Umbilical cord (tissue), 1 donor: ENCODE measurements at regions not wholly inside any gene's neighbourhood (a gene's known extent, or its start where the extent isn't known, plus 50 kb on each side); places are given as distances from the start of the nearest gene placed in this dataset.
"Not testable (repeated sequence)": the region's sequence is repeated elsewhere in the genome, so short reads cannot be mapped to it uniquely, and the experiment has no call there.

Source experiments
- DNase-seq: peaks from one replicate; pipeline ENCODE4 v3.0.0-alpha.2; 2015; ENCODE audit warnings: low spot score

DNA sequence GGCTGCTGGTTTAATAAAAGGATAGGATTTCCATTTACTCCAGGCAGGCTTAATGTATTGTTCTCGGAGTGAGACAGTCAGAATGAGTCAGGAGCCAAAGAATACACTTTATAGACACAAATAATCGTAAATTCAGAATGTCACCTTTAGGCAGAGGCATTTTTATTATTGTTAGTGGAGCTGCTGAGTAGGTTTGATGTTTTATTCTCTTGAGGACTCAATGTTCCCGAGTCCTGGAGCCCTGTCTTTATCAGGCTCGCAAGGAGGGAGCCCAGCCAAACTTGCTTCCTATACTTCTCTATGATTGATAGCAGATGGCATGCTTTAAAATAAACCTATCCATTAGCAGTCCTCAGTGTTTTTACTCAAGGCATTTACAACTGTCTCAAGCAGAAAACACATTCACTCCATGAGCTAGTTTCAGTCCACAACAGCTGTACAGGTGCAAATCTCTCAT, 492.3 kb upstream of the ZEB2 start:
- peak; percentile 62 for DNase-seq

DNA sequence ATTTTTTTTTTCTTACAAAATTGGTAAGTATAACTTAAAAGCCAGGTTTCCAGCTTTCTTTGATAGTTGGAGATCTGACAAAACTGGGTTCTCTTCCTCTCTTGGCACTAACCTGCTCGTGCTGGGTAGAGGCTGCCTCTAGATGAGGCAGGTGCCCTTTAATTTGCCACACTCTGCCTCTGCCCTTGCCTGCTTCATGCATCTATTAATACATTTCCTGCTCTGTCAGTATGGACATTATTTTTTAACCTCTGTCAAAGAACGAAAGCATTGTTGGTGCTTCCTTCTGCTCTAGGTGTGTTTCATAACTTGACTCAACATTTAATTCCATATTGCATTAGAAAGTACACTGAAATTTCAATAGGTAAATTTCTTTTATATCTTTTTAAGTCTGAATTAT, 490.7 kb upstream of the ZEB2 start:
- DNase-seq = no peak

DNA sequence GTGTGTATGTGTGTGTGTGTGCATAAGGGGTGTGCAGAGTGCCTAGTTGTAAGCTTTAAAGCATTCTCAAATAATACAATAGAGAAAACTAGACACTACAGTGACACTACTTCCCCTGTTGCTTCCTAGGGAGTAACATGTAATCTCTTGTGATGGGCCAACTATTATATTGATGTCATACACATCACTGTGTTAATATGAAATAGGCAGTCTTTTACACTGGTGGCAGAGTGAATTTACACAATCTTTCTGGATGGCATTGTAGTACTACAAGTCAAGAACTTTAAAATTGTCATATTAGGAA, 488.0 kb upstream of the ZEB2 start:
- no peak for DNase-seq

DNA sequence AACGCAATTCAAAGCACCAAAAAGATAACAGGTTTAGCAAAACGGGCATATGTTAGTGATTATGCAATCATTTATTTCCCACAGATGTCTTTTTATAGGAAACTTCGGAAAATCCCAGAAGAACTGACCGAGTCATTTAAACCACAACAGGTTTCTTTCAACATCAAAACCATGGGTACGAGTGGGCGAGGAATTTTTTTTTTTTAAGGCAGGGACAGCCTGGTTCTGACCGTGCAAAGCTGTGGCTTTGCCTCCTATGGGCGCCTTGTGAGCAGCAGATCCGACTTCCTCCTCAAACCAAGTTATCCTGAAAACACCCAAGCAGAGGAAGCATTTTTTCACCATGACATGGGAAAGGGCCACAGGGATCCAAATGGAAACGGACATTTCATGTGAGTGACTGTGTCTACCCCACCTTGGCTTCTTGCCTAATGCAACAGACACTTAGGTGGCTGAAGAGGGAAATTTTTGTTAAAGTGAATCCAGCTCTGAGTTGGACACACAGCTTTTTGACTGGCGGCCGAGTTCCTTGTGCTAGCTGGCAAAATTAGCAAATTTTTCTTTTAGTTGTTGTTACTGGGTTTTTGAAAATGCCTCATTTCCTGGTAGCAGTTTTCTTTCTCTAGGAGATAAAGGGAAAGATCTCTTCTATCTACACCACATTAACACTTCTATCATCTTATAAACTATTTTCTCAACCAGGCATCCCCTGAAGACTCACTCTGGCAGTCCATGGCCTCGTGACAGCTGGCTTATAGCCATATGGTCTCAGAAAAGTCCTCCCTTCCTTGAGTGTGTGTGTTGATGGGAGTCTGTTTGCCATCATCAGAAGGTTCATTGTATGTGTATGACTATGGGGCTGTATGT, 487.4 kb upstream of the ZEB2 start:
- DNase-seq = peak; percentile 33

DNA sequence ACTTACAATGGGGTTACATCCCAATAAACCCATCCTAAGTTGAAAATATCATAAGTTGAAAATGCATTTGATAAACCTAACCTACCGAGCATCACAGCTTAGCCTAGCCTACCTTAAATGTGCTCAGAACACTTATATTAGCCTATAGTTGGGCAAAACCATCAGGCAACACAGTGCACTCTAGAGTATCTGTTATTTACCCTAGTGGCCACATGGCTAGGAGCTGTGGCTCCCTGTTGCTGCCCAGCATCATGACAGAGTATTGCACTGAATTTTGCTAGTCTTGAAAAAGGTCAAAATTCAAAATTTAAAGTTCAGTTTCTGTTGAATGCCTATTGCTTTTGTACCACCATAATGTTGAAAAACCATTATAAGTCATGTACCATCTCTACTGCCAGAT, 482.7 kb upstream of the ZEB2 start:
- no peak for DNase-seq

DNA sequence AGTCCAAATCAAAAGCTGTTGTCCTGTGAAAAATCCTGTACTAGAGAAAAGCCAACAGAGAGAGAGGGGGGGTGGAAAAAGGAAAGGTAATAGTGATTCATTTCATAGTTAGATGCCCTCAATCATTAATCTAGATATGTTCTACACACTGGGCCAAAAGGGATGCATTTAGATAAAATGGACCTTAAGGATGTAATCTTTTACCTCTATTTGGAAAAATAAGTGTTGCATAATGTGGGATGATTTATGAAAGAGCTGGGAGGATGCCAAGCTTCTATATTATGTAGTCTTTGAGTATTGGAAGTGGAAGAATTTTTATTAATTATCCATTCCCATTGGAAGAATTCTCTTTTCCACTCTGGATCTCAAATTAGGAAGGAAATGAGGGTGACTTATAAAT, 480.5 kb upstream of the ZEB2 start:
- no peak for DNase-seq

DNA sequence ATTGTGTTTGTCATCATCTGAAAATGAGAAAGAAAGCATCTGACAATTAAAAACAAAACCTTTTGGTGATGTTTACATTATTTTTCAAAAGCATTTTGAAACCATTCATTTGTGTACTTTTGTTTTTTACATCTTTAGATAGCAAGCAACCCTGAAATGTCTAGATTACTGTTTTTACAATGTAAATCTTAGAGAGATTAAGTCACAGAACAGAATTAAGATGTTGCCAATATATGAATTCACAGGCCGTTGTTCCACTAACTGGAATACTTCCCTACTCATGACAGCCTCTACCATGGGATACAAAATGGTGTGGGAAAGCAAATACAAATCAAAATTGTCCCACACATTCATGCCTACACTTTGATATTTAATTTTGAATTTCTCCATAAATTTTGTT, 480.0 kb upstream of the ZEB2 start:
- no peak for DNase-seq

DNA sequence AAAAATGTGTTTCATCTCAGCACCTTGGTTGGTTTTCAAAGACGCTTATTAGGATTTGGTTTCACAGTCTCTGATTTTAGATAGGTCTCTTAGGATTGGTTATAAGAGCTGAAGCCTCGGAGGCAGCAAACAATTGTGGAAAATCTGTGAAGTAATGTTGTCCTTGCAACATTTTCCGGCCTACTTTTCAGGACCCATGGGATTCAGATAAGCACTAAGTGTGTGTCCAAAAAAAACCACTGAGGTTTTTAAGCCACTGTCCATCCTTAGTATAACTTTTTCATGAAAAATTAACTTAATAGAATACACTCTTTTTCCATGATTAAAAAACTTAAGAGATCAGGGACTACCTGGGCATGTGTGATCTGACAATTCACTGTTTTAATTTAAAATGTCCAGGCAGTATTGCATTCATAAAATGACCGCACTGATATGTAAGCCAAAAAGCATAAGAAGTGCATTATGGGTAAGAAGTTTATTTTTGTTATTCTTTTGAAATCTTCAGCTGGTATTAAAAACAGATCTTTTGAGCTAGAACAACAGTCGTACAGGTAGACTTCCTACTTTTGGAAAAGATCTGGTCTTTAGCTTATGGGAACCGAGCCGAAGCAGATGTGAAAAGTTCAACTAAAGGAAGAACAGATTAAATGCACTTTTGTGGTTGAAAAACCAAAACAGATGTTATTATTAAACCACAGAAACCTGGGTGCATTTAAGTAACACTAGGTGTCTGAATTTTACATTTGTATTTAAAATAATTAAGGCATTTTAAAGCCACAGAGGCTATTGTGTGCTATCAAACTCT, 479.4 kb upstream of the ZEB2 start:
- no peak for DNase-seq

DNA sequence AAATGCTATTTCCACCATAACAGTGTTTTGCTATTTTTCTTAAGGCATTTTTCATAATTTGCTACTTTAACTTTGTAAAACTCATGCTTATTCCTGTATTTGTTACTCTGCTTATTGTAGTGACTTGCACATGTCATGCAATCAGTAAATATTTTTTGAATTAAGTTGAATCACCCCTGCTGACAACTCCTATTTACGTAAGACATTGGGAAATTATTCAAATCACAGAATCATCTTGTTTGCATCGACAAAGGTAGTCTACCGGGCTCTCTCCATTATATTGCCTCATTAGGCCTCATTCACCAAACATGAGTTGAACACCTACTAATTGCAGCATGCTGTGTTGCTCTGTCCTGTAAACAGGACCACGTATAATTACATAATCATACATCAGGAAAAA, 478.5 kb upstream of the ZEB2 start:
- DNase-seq = no peak

DNA sequence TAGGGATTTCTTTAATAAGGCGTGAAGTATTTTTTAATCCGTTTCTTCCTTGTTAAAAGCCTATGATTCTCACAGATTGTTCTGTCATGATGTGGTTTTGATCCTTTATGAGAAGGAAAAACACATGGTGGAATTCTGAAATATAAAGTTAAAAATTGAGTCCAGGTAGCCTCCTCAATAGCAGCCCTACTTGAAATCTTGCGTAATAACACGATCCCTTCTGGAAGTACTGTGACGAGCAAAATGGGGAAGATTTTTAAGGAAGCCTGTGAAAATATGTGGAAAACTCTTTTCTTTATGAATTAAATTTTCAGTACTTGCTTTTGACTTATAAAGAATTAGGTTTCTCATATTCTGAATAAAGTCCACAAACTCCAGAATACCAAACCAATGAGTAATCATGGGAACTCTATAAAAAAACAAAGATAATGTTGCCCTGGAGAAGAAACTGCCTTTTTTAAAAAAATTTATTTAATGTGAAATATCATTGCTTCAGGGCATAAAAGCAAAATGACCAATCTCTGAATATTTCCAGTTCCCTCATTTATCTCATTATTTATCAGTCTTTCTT, 476.4 kb upstream of the ZEB2 start:
- peak; percentile 63 for DNase-seq

DNA sequence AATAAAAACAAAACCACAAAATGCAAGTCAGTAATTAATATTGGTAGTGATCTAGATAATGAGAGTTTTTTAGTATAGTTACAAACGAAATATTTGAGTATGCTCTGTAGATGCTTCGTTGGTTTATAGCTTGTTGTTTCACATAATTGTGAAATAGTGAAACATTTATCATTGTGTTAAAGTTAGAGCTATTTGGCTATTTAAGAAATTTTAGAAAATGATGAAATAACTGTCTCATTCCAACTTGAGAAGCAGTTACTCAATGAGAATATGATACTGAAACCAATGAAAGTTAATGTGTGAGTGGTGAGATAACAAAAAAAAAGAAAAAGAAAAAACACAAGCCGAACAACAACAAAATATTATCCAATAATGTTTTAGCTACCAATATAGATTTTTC, 475.6 kb upstream of the ZEB2 start:
- DNase-seq = no peak

DNA sequence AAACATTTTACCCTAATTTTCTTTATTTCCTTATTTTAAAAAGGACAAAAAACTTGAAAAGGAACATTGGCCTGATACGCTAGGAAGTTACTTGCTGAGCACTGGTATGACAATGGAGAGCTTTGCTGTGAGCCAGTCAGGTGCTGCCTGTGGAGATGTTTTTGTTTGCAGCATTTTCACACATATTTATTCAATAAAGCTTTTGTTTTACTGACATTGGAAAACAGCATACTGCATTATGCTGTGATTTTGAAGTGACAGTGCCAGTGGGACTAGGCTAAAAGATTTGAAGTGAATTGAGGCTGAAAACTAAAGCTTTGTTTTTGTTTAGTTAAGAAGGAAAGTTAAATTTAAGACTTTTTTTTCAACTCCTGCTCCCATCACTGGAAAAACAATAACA, 470.7 kb upstream of the ZEB2 start:
- no peak for DNase-seq

DNA sequence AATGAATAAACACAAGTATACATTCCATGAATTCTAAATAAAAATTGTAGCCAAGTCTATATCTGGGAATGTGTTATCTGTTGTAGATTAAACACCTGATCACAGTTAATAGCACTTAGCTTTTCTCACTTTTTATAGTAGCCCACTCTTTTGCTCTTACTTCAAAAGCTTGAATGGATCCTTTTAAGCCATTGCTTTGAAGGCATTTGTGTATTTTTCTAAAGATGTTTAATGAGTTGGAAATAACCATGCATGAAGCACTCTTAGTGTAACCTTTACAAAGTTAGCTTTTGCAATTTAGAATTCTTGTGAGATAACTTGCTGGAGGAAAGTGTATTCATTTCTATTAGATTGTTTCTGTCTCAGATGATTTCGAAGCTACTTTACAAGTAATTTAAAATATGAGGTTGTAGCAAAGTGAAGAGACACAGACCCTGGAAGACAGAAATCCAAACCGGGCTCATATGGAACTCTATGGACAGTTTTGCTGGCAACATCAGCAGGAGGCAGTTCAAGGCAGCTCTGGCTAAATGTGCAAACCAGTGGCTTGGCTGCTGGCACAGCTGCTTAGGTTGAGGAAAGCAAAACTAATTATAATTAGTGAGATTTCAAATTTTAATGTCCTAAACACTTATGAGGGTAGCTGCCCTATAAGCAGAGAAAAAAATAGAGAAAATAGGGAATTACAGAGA, 469.8 kb upstream of the ZEB2 start:
- no peak for DNase-seq

DNA sequence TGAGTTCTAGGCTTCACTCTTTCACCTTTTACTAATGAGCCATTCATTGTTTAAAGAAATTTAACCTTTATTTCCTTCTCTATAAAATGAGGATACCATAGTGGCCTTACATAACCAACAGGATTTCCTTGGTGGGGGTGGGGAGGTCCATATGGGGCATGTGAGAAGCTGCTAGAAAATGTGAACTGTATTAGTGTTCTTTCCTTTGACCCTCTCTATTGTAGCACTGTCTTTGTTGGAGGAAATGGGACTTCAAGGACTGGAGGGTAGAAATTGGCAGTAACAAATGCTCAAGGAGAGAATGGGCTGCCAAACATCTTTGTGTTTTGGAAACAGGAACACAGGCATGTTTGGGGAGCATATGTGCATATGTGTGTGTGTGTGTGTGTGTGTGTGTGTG, 468.7 kb upstream of the ZEB2 start:
- DNase-seq = no peak

DNA sequence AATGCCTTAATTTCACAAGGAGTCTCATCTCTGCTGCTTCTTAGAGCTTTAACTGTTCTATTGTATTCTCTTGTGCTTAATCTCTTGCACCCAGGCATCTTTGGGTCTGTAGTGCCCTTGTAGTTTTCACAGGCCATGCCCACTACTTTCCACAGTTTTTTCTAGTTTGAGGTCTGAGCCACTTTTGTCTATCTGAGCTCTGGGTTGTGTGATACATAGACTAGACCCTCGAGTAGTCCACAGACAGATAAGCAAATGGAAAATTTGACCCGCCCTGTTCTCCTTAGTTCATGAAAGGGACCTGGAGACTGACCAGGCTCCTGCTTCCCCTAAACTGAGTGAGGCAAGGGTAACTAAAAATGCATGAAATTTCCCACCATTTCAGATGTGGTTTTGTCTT, 466.8 kb upstream of the ZEB2 start:
- DNase-seq = no peak

DNA sequence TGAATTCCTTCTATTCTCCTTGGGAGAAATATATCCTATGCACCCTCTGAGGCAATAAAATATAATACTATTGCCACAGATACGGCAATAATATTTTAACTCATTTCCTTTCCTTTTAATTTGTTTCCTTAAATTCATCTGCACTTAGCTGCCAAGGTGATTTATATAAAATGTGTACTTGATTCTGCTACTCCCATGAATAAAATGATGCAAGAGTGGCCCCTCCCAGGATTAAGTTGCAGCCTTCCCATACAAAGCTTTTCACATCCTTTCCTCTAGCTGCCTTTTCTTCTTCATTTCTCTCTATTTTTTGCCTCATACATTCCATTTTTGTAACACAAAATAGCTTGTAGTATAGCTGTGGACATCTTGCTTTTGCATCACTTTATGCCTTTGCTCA, 464.1 kb upstream of the ZEB2 start:
- DNase-seq = no peak

DNA sequence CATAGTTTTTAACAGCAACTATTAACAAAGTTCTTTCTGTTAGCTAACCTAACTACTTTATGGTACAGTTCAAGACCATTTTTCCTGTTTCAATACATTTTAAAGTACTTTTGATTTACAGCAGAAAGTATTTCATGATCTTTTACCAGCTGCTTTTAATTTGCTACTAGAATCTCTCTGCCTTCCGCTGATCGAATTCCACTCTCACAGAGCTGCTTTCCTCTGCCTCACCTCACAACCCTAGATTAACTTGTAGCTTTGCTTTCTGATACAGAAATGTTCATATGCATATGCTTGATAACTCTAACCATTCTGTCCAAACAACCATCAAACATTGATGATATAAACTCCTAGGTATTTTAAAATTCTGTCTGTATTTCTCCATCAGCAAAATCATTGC, 463.2 kb upstream of the ZEB2 start:
- no peak for DNase-seq

DNA sequence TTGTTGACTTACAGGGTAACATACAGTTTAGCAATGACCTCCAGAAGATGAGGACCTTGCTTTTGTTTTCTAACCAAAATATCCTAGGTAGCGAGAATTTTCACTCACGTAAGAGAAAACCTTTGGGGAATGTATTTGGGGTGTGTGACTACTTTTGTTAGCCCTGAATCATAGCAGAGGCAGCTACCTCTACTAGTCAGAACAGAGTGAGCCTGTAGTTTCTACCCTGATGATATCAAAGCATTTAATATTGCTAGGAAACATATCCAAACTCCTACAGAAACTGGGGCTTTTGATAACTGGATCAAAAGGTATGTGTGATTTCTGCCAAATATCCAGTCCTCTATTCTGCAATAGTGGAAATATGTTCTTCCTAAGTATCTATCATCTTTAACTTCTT, 462.6 kb upstream of the ZEB2 start:
- DNase-seq = no peak

DNA sequence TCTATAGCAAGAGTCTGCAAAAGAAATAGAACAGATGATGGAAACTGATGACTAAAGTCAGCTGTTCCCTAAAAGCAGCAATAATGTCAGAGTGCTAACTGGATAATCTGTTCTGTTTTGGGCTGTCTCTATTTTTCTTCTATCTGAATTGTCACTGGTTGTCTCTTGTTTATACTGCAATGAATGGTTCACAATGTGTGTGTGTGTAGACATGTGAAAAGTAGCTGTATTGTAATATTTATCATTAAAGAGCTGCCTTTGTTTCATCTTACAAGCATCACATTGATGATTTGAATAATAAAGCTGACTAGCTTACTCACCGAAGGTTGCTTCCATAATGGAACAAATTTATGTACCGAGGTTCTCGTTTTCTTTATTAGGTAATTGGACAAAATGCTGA, 456.0 kb upstream of the ZEB2 start:
- no peak for DNase-seq

DNA sequence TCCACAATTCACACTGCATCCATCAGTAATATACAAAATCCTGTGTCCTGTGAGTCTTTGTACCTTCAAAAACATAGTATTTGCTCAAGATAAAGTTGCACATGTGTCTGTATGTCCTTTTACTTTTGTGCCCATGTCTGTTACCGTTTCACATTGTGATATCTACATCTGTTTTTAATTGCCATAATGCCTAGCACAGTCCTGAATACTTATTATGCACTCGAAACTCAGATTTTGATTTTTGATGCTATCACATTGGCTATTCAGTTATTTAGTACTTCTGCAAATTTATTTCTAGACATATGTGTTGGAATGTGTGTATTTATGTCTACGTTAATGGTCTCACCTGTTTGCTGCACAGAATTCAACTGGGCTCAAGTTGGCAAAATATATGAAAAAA, 452.8 kb upstream of the ZEB2 start:
- DNase-seq = no peak

DNA sequence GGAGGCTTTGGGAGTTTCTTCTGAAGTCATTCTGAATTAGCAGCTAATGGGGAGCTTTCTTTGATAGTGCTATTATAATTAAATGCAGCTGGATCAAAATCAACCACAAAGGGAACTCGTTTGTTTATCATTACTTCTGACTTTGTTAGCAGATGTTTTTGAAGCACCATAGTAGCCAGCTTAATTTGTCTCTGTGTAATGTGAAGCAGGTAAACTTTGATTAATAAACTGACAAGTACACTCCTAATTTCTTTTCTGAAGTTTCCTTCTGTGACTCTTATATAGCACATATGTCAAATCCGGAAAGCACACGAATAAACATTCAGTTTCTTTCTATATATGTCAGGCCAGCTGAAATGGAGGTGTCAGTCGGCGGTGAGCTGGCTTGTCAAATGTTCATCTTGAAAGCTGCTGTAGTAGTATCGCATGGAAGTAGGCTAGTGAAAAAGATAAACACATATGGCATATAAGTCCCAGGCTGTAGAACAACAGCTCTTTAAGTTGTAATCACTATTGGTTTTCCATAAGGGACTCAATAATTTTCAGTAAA, 451.9 kb upstream of the ZEB2 start:
- no peak for DNase-seq

DNA sequence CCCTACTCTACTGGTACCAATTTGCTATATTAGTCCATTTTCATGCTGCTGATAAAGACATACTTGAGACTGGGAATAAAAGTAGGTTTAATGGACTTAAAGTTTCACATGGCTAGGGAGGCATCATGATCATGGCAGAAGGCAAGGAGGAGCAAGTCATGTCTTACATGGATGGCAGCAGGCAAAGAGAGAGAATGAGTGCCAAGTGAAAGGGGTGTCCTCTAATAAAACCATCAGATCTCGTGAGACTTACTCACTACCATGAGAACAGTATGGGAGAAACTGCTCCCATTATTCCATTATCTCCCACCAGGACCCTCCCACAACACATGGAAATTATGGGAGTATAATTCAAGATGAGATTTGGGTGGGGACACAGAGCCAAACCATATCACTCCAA, 450.5 kb upstream of the ZEB2 start:
- not testable (repeated sequence) for DNase-seq
